Suprapubic skin (tissue), 4 donors: ENCODE measurements at regions not wholly inside any gene's neighbourhood (a gene's known extent, or its start where the extent isn't known, plus 50 kb on each side); places are given as distances from the start of the nearest gene placed in this dataset.

Source experiments
- CTCF ChIP-seq, 2 donors: fragments of 200-600 bp in 1 of 2; fragments of 450-650 bp in 1 of 2; sonication (generic) in 1 of 2; IDR thresholded peaks; one replicate each; pipeline ENCODE4 v1.5.1; 2016 to 2019; ENCODE audit warnings: antibody characterized with exemption in 2 of 2, mild to moderate bottlenecking in 1 of 2, moderate library complexity in 1 of 2
- EP300 ChIP-seq: sonication (generic); formaldehyde crosslinking; IDR thresholded peaks from one replicate; pipeline ENCODE4 v1.6.1; 2017; ENCODE audit warnings: antibody characterized with exemption
- POLR2A ChIP-seq, 2 donors: fragments of 450-650 bp; IDR thresholded peaks; one replicate each; pipeline ENCODE4 v1.6.1; 2017; ENCODE audit warnings: antibody characterized with exemption in 2 of 2, mild to moderate bottlenecking in 2 of 2, moderate library complexity in 2 of 2
- POLR2AphosphoS5 ChIP-seq, 3 donors: sonication (generic); formaldehyde crosslinking; IDR thresholded peaks; one replicate each; pipeline ENCODE4 v1.6.1; 2017; ENCODE audit warnings: antibody characterized with exemption in 3 of 3

GRCh38 chr4:15336410-15337167 lies 91.2 kb upstream of the C1QTNF7 start:
- TF ChIP-seq CTCF (IDR thresholded peaks at IDR 0.05), result no peak
- no peak for TF ChIP-seq POLR2AphosphoS5 (IDR thresholded peaks at IDR 0.05)
- no peak for TF ChIP-seq POLR2A (IDR thresholded peaks at IDR 0.05)
- TF ChIP-seq EP300, result no peak
